ENCODE measurements at regions not wholly inside any gene's neighbourhood (a gene's known extent, or its start where the extent isn't known, plus 50 kb on each side); places are given as distances from the start of the nearest gene placed in this dataset.

GRCh38 chr1:62917314-62917713 lies 133.4 kb downstream of the ATG4C start:
- DNase-seq (ENCODE audit: low read depth in 4 of 4, low spot score in 2 of 4) = no peak

- no peak for DNase-seq (ENCODE audit: low read depth in 4 of 4, low spot score in 2 of 4)
These were observed 133.9 kb downstream of the ATG4C start for GRCh38 chr1:62917805-62918204.

GRCh38 chr1:62918700-62919099 lies 134.8 kb downstream of the ATG4C start:
- no peak for DNase-seq (ENCODE audit: low read depth in 4 of 4, low spot score in 2 of 4)

- no peak for DNase-seq (ENCODE audit: low read depth in 4 of 4, low spot score in 2 of 4)
These were observed 138.1 kb downstream of the ATG4C start for GRCh38 chr1:62922006-62922405.

GRCh38 chr1:62924983-62925790 lies 141.3 kb downstream of the ATG4C start:
- DNase-seq (ENCODE audit: low read depth in 4 of 4, low spot score in 2 of 4) = no peak

GRCh38 chr1:62926681-62927252 lies 142.8 kb downstream of the ATG4C start:
- DNase-seq (ENCODE audit: low read depth in 4 of 4, low spot score in 2 of 4) = no peak

- DNase-seq (ENCODE audit: low read depth in 4 of 4, low spot score in 2 of 4) = no peak
These were observed 145.0 kb downstream of the ATG4C start for GRCh38 chr1:62928885-62929284.

- DNase-seq (ENCODE audit: low read depth in 4 of 4, low spot score in 2 of 4) = no peak
These were observed 153.8 kb downstream of the ATG4C start for GRCh38 chr1:62937634-62938296.

GRCh38 chr1:62941780-62942179 lies 157.8 kb downstream of the ATG4C start:
- DNase-seq (ENCODE audit: low read depth in 4 of 4, low spot score in 2 of 4) = no peak

- no peak for DNase-seq (ENCODE audit: low read depth in 4 of 4, low spot score in 2 of 4)
These were observed 162.6 kb downstream of the ATG4C start for GRCh38 chr1:62946511-62946910.

GRCh38 chr1:62951428-62951827 lies 167.5 kb downstream of the ATG4C start:
- no peak for DNase-seq (ENCODE audit: low read depth in 4 of 4, low spot score in 2 of 4)

- no peak for DNase-seq (ENCODE audit: low read depth in 4 of 4, low spot score in 2 of 4)
These were observed 168.7 kb downstream of the ATG4C start for GRCh38 chr1:62952596-62952995.

GRCh38 chr1:62953633-62954032 lies 169.7 kb downstream of the ATG4C start:
- no peak for DNase-seq (ENCODE audit: low read depth in 4 of 4, low spot score in 2 of 4)

- no peak for DNase-seq (ENCODE audit: low read depth in 4 of 4, low spot score in 2 of 4)
These were observed 170.8 kb downstream of the ATG4C start for GRCh38 chr1:62954758-62955157.

- DNase-seq (ENCODE audit: low read depth in 4 of 4, low spot score in 2 of 4) = no peak
These were observed 171.7 kb downstream of the ATG4C start for GRCh38 chr1:62955666-62956065.

GRCh38 chr1:62962014-62962812 lies 178.3 kb downstream of the ATG4C start:
- no peak for DNase-seq (ENCODE audit: low read depth in 4 of 4, low spot score in 2 of 4)

- no peak for DNase-seq (ENCODE audit: low read depth in 4 of 4, low spot score in 2 of 4)
These were observed 179.2 kb downstream of the ATG4C start for GRCh38 chr1:62962901-62963776.

GRCh38 chr1:62964141-62964540 lies 180.2 kb downstream of the ATG4C start:
- no peak for DNase-seq (ENCODE audit: low read depth in 4 of 4, low spot score in 2 of 4)

- no peak for DNase-seq (ENCODE audit: low read depth in 4 of 4, low spot score in 2 of 4)
These were observed 183.1 kb downstream of the ATG4C start for GRCh38 chr1:62967031-62967430.

- DNase-seq (ENCODE audit: low read depth in 4 of 4, low spot score in 2 of 4) = no peak
These were observed 193.4 kb downstream of the ATG4C start for GRCh38 chr1:62977366-62977765.

All from left renal cortex interstitium (tissue), 4 donors.